HL-60 (cell line): ENCODE measurements at regions not wholly inside any gene's neighbourhood (a gene's known extent, or its start where the extent isn't known, plus 50 kb on each side); places are given as distances from the start of the nearest gene placed in this dataset.

Experiments
- CTCF ChIP-seq: IDR thresholded peaks from one replicate; pipeline ENCODE4 v1.5.1; 2011; ENCODE audit warnings: low read length, control low read depth, inconsistent platforms; ENCODE audit not compliant: insufficient read depth
- POLR2AphosphoS5 ChIP-seq: IDR thresholded peaks from 2 replicates; pipeline ENCODE4 v1.6.1; 2012; ENCODE audit warnings: low read depth

DNA sequence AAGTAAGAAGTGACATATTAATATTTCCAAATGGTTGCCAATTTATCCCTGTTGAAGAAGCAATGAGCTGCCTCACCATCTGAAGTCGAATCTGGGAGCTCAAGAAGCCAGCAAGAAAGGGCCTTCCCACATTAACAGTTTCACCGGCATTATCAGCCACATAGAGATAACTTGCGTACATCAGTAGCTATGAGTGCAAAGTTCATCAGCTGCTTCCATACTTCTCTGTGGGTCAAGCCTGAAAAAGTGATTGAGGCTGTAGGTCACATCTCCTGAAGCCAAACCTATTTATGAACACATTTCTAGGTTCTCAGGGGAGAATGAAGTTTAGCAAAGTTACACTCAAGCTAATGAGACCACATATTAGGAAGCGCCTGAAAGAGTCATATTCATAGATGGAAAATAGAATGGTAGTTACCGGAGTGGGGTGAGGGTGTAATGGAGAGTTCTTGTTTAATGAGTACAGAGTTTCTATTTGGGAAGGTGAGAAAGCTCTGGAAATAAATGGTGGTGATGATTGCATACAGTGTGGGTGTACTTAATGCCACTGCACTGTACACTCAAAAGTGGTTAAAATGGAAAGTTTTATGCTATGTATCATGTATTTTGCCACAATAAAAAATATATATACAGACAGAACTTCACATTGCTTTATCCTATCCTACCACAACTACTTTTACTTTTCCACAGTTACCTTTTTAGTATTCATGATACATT, 189.3 kb upstream of the SP4 start:
- TF ChIP-seq POLR2AphosphoS5 (no peak), CTCF (no peak)
